ENCODE measurements at regions not wholly inside any gene's neighbourhood (a gene's known extent, or its start where the extent isn't known, plus 50 kb on each side); places are given as distances from the start of the nearest gene placed in this dataset.

DNA sequence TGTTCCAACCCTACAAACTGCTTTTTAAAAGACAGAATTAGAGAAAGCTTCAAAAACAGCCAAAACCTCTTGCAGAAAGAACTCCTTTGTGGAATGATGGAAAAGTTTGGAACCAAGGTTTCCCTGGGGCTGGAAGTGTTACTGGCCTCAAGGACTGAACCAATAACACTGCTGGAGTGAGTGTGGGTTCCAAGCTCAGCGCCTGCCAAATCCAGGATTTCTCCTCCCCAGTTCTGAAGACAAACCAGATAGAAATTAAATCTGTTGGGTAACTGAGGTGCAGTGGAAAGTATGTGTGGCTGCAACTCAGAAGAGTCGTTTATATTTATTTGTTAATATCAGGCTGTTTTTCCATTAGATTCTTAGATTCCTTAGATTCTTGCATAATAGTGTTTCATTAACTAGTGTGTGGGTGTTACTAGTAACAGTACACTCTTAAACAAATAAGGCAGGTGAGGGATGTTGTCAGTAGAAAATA lies 66.5 kb upstream of the FNDC3B start:
- TF ChIP-seq EZH2phosphoT487 (IDR thresholded peaks at IDR 0.05; ENCODE audit: low read depth, severe bottlenecking, unreplicated experiment) (no peak), EZH2 (IDR thresholded peaks at IDR 0.05; ENCODE audit: borderline replicate concordance) (no peak)
- TF ChIP-seq, protein P1, sequence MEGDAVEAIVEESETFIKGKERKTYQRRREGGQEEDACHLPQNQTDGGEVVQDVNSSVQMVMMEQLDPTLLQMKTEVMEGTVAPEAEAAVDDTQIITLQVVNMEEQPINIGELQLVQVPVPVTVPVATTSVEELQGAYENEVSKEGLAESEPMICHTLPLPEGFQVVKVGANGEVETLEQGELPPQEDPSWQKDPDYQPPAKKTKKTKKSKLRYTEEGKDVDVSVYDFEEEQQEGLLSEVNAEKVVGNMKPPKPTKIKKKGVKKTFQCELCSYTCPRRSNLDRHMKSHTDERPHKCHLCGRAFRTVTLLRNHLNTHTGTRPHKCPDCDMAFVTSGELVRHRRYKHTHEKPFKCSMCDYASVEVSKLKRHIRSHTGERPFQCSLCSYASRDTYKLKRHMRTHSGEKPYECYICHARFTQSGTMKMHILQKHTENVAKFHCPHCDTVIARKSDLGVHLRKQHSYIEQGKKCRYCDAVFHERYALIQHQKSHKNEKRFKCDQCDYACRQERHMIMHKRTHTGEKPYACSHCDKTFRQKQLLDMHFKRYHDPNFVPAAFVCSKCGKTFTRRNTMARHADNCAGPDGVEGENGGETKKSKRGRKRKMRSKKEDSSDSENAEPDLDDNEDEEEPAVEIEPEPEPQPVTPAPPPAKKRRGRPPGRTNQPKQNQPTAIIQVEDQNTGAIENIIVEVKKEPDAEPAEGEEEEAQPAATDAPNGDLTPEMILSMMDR (IDR thresholded peaks at IDR 0.05; ENCODE audit: poor library complexity) = no peak
- DNase-seq (ENCODE audit: low spot score) = no peak
- H3K4me3 ChIP-seq = no peak overlapping the region
- H3K79me2 ChIP-seq = no peaks in the 10 kb centered on the region
- H3K4me2 ChIP-seq = no peak overlapping the region
- no peaks in the 10 kb centered on the region for H3K36me3 ChIP-seq (replicated peaks; ENCODE audit: insufficient read depth, low read depth)
- WGBS (ENCODE audit: low lambda C conversion rate, missing lambda C conversion rate) = 78% methylated on average over 2 of the region's 2 CpGs
- no peaks in the 10 kb centered on the region for H3K27me3 ChIP-seq
- H3K9me3 ChIP-seq (ENCODE audit: low read depth) = no peaks in the 10 kb centered on the region
- H4K20me1 ChIP-seq (ENCODE audit: insufficient read depth, poor library complexity, severe bottlenecking) = no peaks in the 10 kb centered on the region
- H3K9me2 ChIP-seq (replicated peaks; ENCODE audit: insufficient read depth) = no peaks in the 10 kb centered on the region
- no peak overlapping the region for H2AFZ ChIP-seq
- H3K27ac ChIP-seq = peak overlapping the region; percentile 22
- H3K4me1 ChIP-seq (ENCODE audit: insufficient read depth) = no peaks in the 10 kb centered on the region

DNA sequence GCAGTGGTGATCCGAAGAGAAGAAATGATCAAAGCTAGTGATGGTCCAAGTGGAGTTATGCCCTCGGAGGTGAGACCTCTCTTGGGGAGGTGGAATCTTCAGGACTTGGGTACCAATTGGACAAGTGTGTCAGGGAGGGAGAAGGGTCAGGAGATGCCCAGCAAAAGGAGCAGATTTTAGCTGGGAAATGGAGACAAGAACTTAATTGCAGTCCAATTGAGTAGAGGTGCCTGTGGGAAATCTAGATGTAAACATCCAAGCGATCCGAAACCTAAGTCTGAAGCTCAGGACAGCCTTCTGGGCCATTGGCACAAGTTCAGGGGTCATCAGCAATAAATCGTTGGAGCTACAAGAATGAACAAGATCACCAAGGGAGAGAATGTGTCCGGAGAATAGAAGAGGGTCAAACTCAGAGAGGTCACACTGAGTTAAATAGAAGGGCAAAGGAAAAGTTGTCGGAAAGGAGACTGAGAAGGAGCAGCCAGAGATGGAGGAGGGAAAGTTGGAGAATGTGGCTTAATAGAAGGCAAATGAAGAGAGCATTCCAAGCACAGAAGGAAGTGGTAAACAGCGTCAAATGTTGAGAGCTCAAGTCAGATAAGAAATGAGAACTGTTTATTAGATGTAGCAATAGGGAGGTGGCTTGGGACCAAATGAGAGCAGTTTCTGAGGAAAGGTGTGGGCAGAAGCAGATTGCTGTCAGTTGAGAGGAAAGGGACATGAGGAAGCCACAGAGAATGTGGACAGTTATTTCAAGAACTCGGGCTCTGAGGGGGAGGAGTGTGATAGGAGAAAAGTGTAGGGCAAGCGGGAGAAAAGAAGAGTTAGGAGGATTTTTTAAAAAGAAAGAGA lies 64.2 kb upstream of the FNDC3B start:
- H3K27me3 ChIP-seq = no peaks in the 10 kb centered on the region
- no peaks in the 10 kb centered on the region for H3K9me2 ChIP-seq (replicated peaks; ENCODE audit: insufficient read depth)
- H3K4me1 ChIP-seq (ENCODE audit: insufficient read depth) = no peaks in the 10 kb centered on the region
- no peak overlapping the region for H2AFZ ChIP-seq
- no peaks in the 10 kb centered on the region for H4K20me1 ChIP-seq (ENCODE audit: insufficient read depth, poor library complexity, severe bottlenecking)
- no peak for DNase-seq (ENCODE audit: low spot score)
- H3K36me3 ChIP-seq (replicated peaks; ENCODE audit: insufficient read depth, low read depth) = no peaks in the 10 kb centered on the region
- WGBS (ENCODE audit: low lambda C conversion rate, missing lambda C conversion rate) = 59% methylated on average over 10 of the region's 10 CpGs
- H3K4me2 ChIP-seq = peak overlapping the region; percentile 49
- H3K27ac ChIP-seq = peak overlapping the region; percentile 51
- TF ChIP-seq EZH2 (IDR thresholded peaks at IDR 0.05; ENCODE audit: borderline replicate concordance) (no peak), EZH2phosphoT487 (IDR thresholded peaks at IDR 0.05; ENCODE audit: low read depth, severe bottlenecking, unreplicated experiment) (no peak)
- TF ChIP-seq, protein P1 (IDR thresholded peaks at IDR 0.05; ENCODE audit: poor library complexity) = no peak
- H3K4me3 ChIP-seq = no peak overlapping the region
- no peaks in the 10 kb centered on the region for H3K9me3 ChIP-seq (ENCODE audit: low read depth)
- no peaks in the 10 kb centered on the region for H3K79me2 ChIP-seq

DNA sequence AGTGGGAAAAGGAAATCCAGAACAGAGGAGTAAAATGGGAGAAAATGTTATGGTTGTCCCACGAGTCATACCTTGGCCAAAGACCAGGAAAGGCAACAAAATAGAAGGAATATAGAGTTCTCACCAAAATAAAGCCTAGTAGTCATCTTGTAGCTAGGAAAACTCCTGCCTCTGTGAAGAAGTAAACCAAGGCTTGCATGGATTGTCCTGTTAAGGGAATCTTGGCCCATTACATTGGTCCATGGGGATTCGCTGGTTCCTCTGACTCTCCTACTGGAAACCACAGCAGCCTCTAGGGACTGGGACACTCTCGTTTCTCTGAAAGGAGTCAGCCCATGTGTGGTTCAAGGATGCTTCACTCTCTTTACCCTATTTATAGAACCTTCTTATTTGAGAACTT lies 62.9 kb upstream of the FNDC3B start:
- no peaks in the 10 kb centered on the region for H3K9me2 ChIP-seq (replicated peaks; ENCODE audit: insufficient read depth)
- H3K4me3 ChIP-seq = no peak overlapping the region
- TF ChIP-seq EZH2 (IDR thresholded peaks at IDR 0.05; ENCODE audit: borderline replicate concordance) (no peak), EZH2phosphoT487 (IDR thresholded peaks at IDR 0.05; ENCODE audit: low read depth, severe bottlenecking, unreplicated experiment) (no peak)
- TF ChIP-seq, protein P1 (IDR thresholded peaks at IDR 0.05; ENCODE audit: poor library complexity) = no peak
- no peaks in the 10 kb centered on the region for H3K27me3 ChIP-seq
- DNase-seq (ENCODE audit: low spot score) = no peak
- no peaks in the 10 kb centered on the region for H3K9me3 ChIP-seq (ENCODE audit: low read depth)
- H3K27ac ChIP-seq = no peak overlapping the region
- no peaks in the 10 kb centered on the region for H3K79me2 ChIP-seq
- H3K36me3 ChIP-seq (replicated peaks; ENCODE audit: insufficient read depth, low read depth) = no peaks in the 10 kb centered on the region
- no peaks in the 10 kb centered on the region for H3K4me1 ChIP-seq (ENCODE audit: insufficient read depth)
- no peak overlapping the region for H2AFZ ChIP-seq
- WGBS (ENCODE audit: low lambda C conversion rate, missing lambda C conversion rate) = 92% methylated on average over 3 of the region's 3 CpGs
- no peak overlapping the region for H3K4me2 ChIP-seq
- H4K20me1 ChIP-seq (ENCODE audit: insufficient read depth, poor library complexity, severe bottlenecking) = no peaks in the 10 kb centered on the region
